ENCODE measurements at regions not wholly inside any gene's neighbourhood (a gene's known extent, or its start where the extent isn't known, plus 50 kb on each side); places are given as distances from the start of the nearest gene placed in this dataset.

GRCh38 chr1:96425382-96426129 lies 296.0 kb upstream of the PTBP2 start:
- H2AFZ ChIP-seq (ENCODE audit: low read length) = no peak overlapping the region
- no peak overlapping the region for H3K27ac ChIP-seq (ENCODE audit: low read length)
- no peak overlapping the region for H3K9ac ChIP-seq (ENCODE audit: low read length)
- H3K36me3 ChIP-seq (ENCODE audit: insufficient read depth, low read length) = no peaks in the 10 kb centered on the region
- no peaks in the 10 kb centered on the region for H3K79me2 ChIP-seq (ENCODE audit: low read length)
- H3K4me2 ChIP-seq (ENCODE audit: low read depth, low read length, poor library complexity, severe bottlenecking) = no peak overlapping the region
- no peak for DNase-seq
- no peaks in the 10 kb centered on the region for H4K20me1 ChIP-seq (ENCODE audit: insufficient read depth, low read depth, low read length)
- H3K9me2 ChIP-seq (replicated peaks; ENCODE audit: insufficient read depth, low read length) = no peaks in the 10 kb centered on the region
- H3K4me3 ChIP-seq (ENCODE audit: low read length) = no peak overlapping the region
- no peaks in the 10 kb centered on the region for H3K27me3 ChIP-seq (ENCODE audit: low read length)
- H3K9me3 ChIP-seq (ENCODE audit: low read length) = no peaks in the 10 kb centered on the region
- H3K4me1 ChIP-seq (ENCODE audit: low read length) = no peaks in the 10 kb centered on the region

GRCh38 chr1:96427616-96428015 lies 294.0 kb upstream of the PTBP2 start:
- no peak overlapping the region for H3K4me2 ChIP-seq (ENCODE audit: low read depth, low read length, poor library complexity, severe bottlenecking)
- H3K9me3 ChIP-seq (ENCODE audit: low read length) = no peaks in the 10 kb centered on the region
- H3K4me1 ChIP-seq (ENCODE audit: low read length) = no peaks in the 10 kb centered on the region
- H3K27me3 ChIP-seq (ENCODE audit: low read length) = no peaks in the 10 kb centered on the region
- H3K9ac ChIP-seq (ENCODE audit: low read length) = no peak overlapping the region
- DNase-seq = no peak
- no peaks in the 10 kb centered on the region for H3K79me2 ChIP-seq (ENCODE audit: low read length)
- no peaks in the 10 kb centered on the region for H3K36me3 ChIP-seq (ENCODE audit: insufficient read depth, low read length)
- no peak overlapping the region for H2AFZ ChIP-seq (ENCODE audit: low read length)
- H3K4me3 ChIP-seq (ENCODE audit: low read length) = no peak overlapping the region
- H3K27ac ChIP-seq (ENCODE audit: low read length) = no peak overlapping the region
- H3K9me2 ChIP-seq (replicated peaks; ENCODE audit: insufficient read depth, low read length) = no peaks in the 10 kb centered on the region
- H4K20me1 ChIP-seq (ENCODE audit: insufficient read depth, low read depth, low read length) = no peaks in the 10 kb centered on the region

GRCh38 chr1:96445302-96445701 lies 276.3 kb upstream of the PTBP2 start:
- H3K4me1 ChIP-seq (ENCODE audit: low read length) = no peaks in the 10 kb centered on the region
- H4K20me1 ChIP-seq (ENCODE audit: insufficient read depth, low read depth, low read length) = no peaks in the 10 kb centered on the region
- H2AFZ ChIP-seq (ENCODE audit: low read length) = no peak overlapping the region
- H3K9ac ChIP-seq (ENCODE audit: low read length) = no peak overlapping the region
- no peaks in the 10 kb centered on the region for H3K36me3 ChIP-seq (ENCODE audit: insufficient read depth, low read length)
- no peaks in the 10 kb centered on the region for H3K79me2 ChIP-seq (ENCODE audit: low read length)
- no peaks in the 10 kb centered on the region for H3K9me3 ChIP-seq (ENCODE audit: low read length)
- H3K27me3 ChIP-seq (ENCODE audit: low read length) = no peaks in the 10 kb centered on the region
- H3K27ac ChIP-seq (ENCODE audit: low read length) = no peak overlapping the region
- no peak overlapping the region for H3K4me3 ChIP-seq (ENCODE audit: low read length)
- no peaks in the 10 kb centered on the region for H3K9me2 ChIP-seq (replicated peaks; ENCODE audit: insufficient read depth, low read length)
- no peak overlapping the region for H3K4me2 ChIP-seq (ENCODE audit: low read depth, low read length, poor library complexity, severe bottlenecking)
- no peak for DNase-seq

GRCh38 chr1:96464066-96464465 lies 257.5 kb upstream of the PTBP2 start:
- H3K4me3 ChIP-seq (ENCODE audit: low read length) = no peak overlapping the region
- no peak overlapping the region for H3K4me2 ChIP-seq (ENCODE audit: low read depth, low read length, poor library complexity, severe bottlenecking)
- no peak for DNase-seq
- no peaks in the 10 kb centered on the region for H3K36me3 ChIP-seq (ENCODE audit: insufficient read depth, low read length)
- no peak overlapping the region for H3K27ac ChIP-seq (ENCODE audit: low read length)
- H2AFZ ChIP-seq (ENCODE audit: low read length) = no peak overlapping the region
- no peaks in the 10 kb centered on the region for H3K9me2 ChIP-seq (replicated peaks; ENCODE audit: insufficient read depth, low read length)
- H3K4me1 ChIP-seq (ENCODE audit: low read length) = no peaks in the 10 kb centered on the region
- H3K79me2 ChIP-seq (ENCODE audit: low read length) = no peaks in the 10 kb centered on the region
- no peak overlapping the region for H3K9ac ChIP-seq (ENCODE audit: low read length)
- no peaks in the 10 kb centered on the region for H3K27me3 ChIP-seq (ENCODE audit: low read length)
- H3K9me3 ChIP-seq (ENCODE audit: low read length) = no peaks in the 10 kb centered on the region
- H4K20me1 ChIP-seq (ENCODE audit: insufficient read depth, low read depth, low read length) = no peaks in the 10 kb centered on the region

- Histone ChIP-seq H3K27me3 (ENCODE audit: low read length) (no peaks in the 10 kb centered on the region), H3K9me3 (ENCODE audit: low read length) (no peaks in the 10 kb centered on the region), H3K79me2 (ENCODE audit: low read length) (no peaks in the 10 kb centered on the region), H4K20me1 (ENCODE audit: insufficient read depth, low read depth, low read length) (no peaks in the 10 kb centered on the region), H3K4me2 (ENCODE audit: low read depth, low read length, poor library complexity, severe bottlenecking) (no peak overlapping the region), H3K4me1 (ENCODE audit: low read length) (no peaks in the 10 kb centered on the region), H3K9ac (ENCODE audit: low read length) (no peak overlapping the region), H2AFZ (ENCODE audit: low read length) (no peak overlapping the region), H3K27ac (ENCODE audit: low read length) (no peak overlapping the region), H3K36me3 (ENCODE audit: insufficient read depth, low read length) (no peaks in the 10 kb centered on the region), H3K9me2 (replicated peaks; ENCODE audit: insufficient read depth, low read length) (no peaks in the 10 kb centered on the region), H3K4me3 (ENCODE audit: low read length) (no peak overlapping the region)
- DNase-seq = no peak
Observed at GRCh38 chr1:96464522-96464921, 257.1 kb upstream of the PTBP2 start.

GRCh38 chr1:96464991-96465390 lies 256.6 kb upstream of the PTBP2 start:
- no peak overlapping the region for H3K9ac ChIP-seq (ENCODE audit: low read length)
- H3K9me3 ChIP-seq (ENCODE audit: low read length) = no peaks in the 10 kb centered on the region
- DNase-seq = no peak
- H3K79me2 ChIP-seq (ENCODE audit: low read length) = no peaks in the 10 kb centered on the region
- H3K27ac ChIP-seq (ENCODE audit: low read length) = no peak overlapping the region
- H3K4me1 ChIP-seq (ENCODE audit: low read length) = no peaks in the 10 kb centered on the region
- no peak overlapping the region for H3K4me3 ChIP-seq (ENCODE audit: low read length)
- H3K9me2 ChIP-seq (replicated peaks; ENCODE audit: insufficient read depth, low read length) = no peaks in the 10 kb centered on the region
- H3K27me3 ChIP-seq (ENCODE audit: low read length) = no peaks in the 10 kb centered on the region
- H3K36me3 ChIP-seq (ENCODE audit: insufficient read depth, low read length) = no peaks in the 10 kb centered on the region
- H2AFZ ChIP-seq (ENCODE audit: low read length) = no peak overlapping the region
- no peak overlapping the region for H3K4me2 ChIP-seq (ENCODE audit: low read depth, low read length, poor library complexity, severe bottlenecking)
- no peaks in the 10 kb centered on the region for H4K20me1 ChIP-seq (ENCODE audit: insufficient read depth, low read depth, low read length)

GRCh38 chr1:96465441-96465840 lies 256.1 kb upstream of the PTBP2 start:
- H3K9me2 ChIP-seq (replicated peaks; ENCODE audit: insufficient read depth, low read length) = no peaks in the 10 kb centered on the region
- H3K9ac ChIP-seq (ENCODE audit: low read length) = no peak overlapping the region
- H4K20me1 ChIP-seq (ENCODE audit: insufficient read depth, low read depth, low read length) = no peaks in the 10 kb centered on the region
- H3K9me3 ChIP-seq (ENCODE audit: low read length) = no peaks in the 10 kb centered on the region
- no peak for DNase-seq
- H3K79me2 ChIP-seq (ENCODE audit: low read length) = no peaks in the 10 kb centered on the region
- H3K4me3 ChIP-seq (ENCODE audit: low read length) = no peak overlapping the region
- no peak overlapping the region for H2AFZ ChIP-seq (ENCODE audit: low read length)
- no peak overlapping the region for H3K4me2 ChIP-seq (ENCODE audit: low read depth, low read length, poor library complexity, severe bottlenecking)
- no peaks in the 10 kb centered on the region for H3K4me1 ChIP-seq (ENCODE audit: low read length)
- H3K27ac ChIP-seq (ENCODE audit: low read length) = no peak overlapping the region
- H3K27me3 ChIP-seq (ENCODE audit: low read length) = no peaks in the 10 kb centered on the region
- H3K36me3 ChIP-seq (ENCODE audit: insufficient read depth, low read length) = no peaks in the 10 kb centered on the region

- H3K79me2 ChIP-seq (ENCODE audit: low read length) = no peaks in the 10 kb centered on the region
- H3K4me3 ChIP-seq (ENCODE audit: low read length) = no peak overlapping the region
Observed at GRCh38 chr1:96466842-96467241, 254.7 kb upstream of the PTBP2 start.

More at GRCh38 chr1:96466842-96467241, 254.7 kb upstream of the PTBP2 start:
- no peaks in the 10 kb centered on the region for H3K4me1 ChIP-seq (ENCODE audit: low read length)
- H3K27me3 ChIP-seq (ENCODE audit: low read length) = no peaks in the 10 kb centered on the region
- H3K9me2 ChIP-seq (replicated peaks; ENCODE audit: insufficient read depth, low read length) = no peaks in the 10 kb centered on the region
- H2AFZ ChIP-seq (ENCODE audit: low read length) = no peak overlapping the region
- no peak overlapping the region for H3K4me2 ChIP-seq (ENCODE audit: low read depth, low read length, poor library complexity, severe bottlenecking)
- H3K9me3 ChIP-seq (ENCODE audit: low read length) = no peaks in the 10 kb centered on the region
- no peak for DNase-seq
- H3K9ac ChIP-seq (ENCODE audit: low read length) = no peak overlapping the region
- no peaks in the 10 kb centered on the region for H3K36me3 ChIP-seq (ENCODE audit: insufficient read depth, low read length)
- H3K27ac ChIP-seq (ENCODE audit: low read length) = no peak overlapping the region
- H4K20me1 ChIP-seq (ENCODE audit: insufficient read depth, low read depth, low read length) = no peaks in the 10 kb centered on the region
